ENCODE measurements at regions not wholly inside any gene's neighbourhood (a gene's known extent, or its start where the extent isn't known, plus 50 kb on each side); places are given as distances from the start of the nearest gene placed in this dataset.

DNA sequence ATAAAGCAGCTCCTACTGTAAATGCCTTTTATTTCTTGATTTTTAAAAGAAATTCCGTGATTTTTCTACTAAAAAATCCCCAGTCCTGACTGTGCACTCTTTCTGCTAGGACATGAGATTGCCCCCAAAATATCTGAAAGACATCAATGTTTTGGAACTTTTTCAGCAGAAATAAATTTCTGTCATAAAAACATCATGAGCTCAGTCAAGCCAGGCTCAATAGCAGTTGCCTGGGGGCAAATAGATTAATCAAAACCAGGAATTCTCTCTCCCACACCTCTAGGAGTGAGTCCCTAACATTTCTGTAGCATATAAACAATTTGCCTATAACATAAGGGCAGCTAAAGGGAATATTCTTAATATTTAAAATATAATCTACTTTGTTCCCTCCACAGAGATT is 654.1 kb downstream of the PTPRC start:
- 60% methylated on average over 1 of the region's 1 CpG for WGBS (ENCODE audit: insufficient coverage)
- CTCF ChIA-PET: no interaction called here

DNA sequence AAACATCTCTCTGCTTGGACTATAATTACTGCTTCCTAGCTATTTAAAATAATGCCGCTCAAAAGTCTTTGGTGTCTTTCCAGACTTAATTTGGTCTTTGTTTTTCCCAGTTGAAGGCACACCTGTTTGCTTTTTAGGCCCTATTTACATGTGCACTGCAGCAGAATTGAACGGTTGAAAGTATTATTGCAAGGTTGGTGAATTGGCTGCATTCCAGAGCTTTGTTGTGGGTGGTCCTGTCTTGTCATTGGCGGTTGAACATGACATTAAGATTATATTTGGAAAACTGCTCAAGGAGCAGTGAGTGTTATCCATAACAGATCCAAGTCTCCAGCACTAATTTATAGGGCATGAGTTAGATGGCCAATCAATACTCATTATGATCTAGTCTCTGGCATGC is 656.3 kb downstream of the PTPRC start:
- no peaks in the 10 kb centered on the region for H3K36me3 Mint-ChIP-seq
- 57% methylated on average over 1 of the region's 3 CpGs for WGBS (ENCODE audit: insufficient coverage)
- H3K27ac Mint-ChIP-seq: no peak overlapping the region
- POLR2A ChIA-PET: no interaction called here
- CTCF ChIA-PET: no interaction called here
- no peaks in the 10 kb centered on the region for H3K4me1 ChIP-seq (ENCODE audit: control insufficient read depth in 1 of 2, extremely low read depth in 1 of 2, insufficient read depth in 2 of 2, low read length in 2 of 2)
- no peak overlapping the region for H3K4me3 ChIP-seq (ENCODE audit: control insufficient read depth in 1 of 2, extremely low read depth in 1 of 2, low read length in 1 of 2)
- no peaks in the 10 kb centered on the region for H3K9me3 Mint-ChIP-seq
- peaks cover 4% of the 10 kb centered on the region in 2 donors for H3K27me3 Mint-ChIP-seq
- no peaks in the 10 kb centered on the region for H3K4me1 Mint-ChIP-seq
- no peak for DNase-seq
- H3K9me3 ChIP-seq: no peaks in the 10 kb centered on the region
- H3K27ac ChIP-seq (ENCODE audit: low read length): no peak overlapping the region
- ATAC-seq (replicated peaks in 1 of 4): no peak
- no peaks in the 10 kb centered on the region for H3K36me3 ChIP-seq (ENCODE audit: control insufficient read depth in 2 of 2, extremely low read depth in 1 of 2, insufficient read depth in 1 of 2, low read length in 1 of 2)
- no peaks in the 10 kb centered on the region for H3K27me3 ChIP-seq (replicated peaks in 1 of 2; ENCODE audit: control insufficient read depth in 2 of 2, extremely low read depth in 1 of 2, insufficient read depth in 2 of 2, low read length in 1 of 2)
- no peak overlapping the region for H3K4me3 Mint-ChIP-seq

More for the DNA sequence above, 654.1 kb downstream of the PTPRC start:
- H3K27ac Mint-ChIP-seq: no peak overlapping the region
- no peaks in the 10 kb centered on the region for H3K4me1 Mint-ChIP-seq
- ATAC-seq (replicated peaks in 1 of 4): no peak
- no peaks in the 10 kb centered on the region for H3K9me3 ChIP-seq
- POLR2A ChIA-PET: no interaction called here
- H3K4me1 ChIP-seq (ENCODE audit: control insufficient read depth in 1 of 2, extremely low read depth in 1 of 2, insufficient read depth in 2 of 2, low read length in 2 of 2): no peaks in the 10 kb centered on the region
- DNase-seq: no peak
- H3K27me3 ChIP-seq (replicated peaks in 1 of 2; ENCODE audit: control insufficient read depth in 2 of 2, extremely low read depth in 1 of 2, insufficient read depth in 2 of 2, low read length in 1 of 2): no peaks in the 10 kb centered on the region
- no peak overlapping the region for H3K27ac ChIP-seq (ENCODE audit: low read length)
- no peaks in the 10 kb centered on the region for H3K36me3 ChIP-seq (ENCODE audit: control insufficient read depth in 2 of 2, extremely low read depth in 1 of 2, insufficient read depth in 1 of 2, low read length in 1 of 2)
- no peaks in the 10 kb centered on the region for H3K9me3 Mint-ChIP-seq
- H3K36me3 Mint-ChIP-seq: no peaks in the 10 kb centered on the region
- H3K4me3 Mint-ChIP-seq: no peak overlapping the region
- H3K4me3 ChIP-seq (ENCODE audit: control insufficient read depth in 1 of 2, extremely low read depth in 1 of 2, low read length in 1 of 2): no peak overlapping the region
- peaks cover 6 to 7% of the 10 kb centered on the region in 2 donors for H3K27me3 Mint-ChIP-seq

DNA sequence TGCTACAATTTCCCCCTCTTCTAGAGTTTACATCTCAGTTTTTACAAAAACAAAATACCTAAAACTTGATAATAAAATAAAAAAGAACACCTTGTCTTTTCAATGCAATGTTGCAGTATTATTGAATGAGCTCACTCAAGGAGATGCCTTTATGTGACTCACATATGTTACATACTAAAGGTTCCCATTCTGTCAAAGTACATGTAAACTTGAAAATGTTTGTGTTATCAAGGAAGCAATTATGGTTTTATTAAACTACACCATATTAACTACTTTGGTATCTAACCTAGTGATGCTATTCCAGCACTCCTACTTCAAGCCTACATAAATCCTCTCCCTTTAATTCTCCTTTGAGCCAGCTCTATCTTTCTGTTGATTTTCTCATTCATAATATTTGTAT is 658.3 kb downstream of the PTPRC start:
- no peaks in the 10 kb centered on the region for H3K9me3 ChIP-seq
- H3K4me3 ChIP-seq (ENCODE audit: control insufficient read depth in 1 of 2, extremely low read depth in 1 of 2, low read length in 1 of 2): no peak overlapping the region
- H3K36me3 ChIP-seq (ENCODE audit: control insufficient read depth in 2 of 2, extremely low read depth in 1 of 2, insufficient read depth in 1 of 2, low read length in 1 of 2): no peaks in the 10 kb centered on the region
- ATAC-seq (replicated peaks in 1 of 4) (no peak), DNase-seq (no peak)
- Mint-ChIP-seq H3K27me3 (peaks cover 4% of the 10 kb centered on the region in 2 donors), H3K4me3 (no peak overlapping the region), H3K4me1 (no peaks in the 10 kb centered on the region), H3K9me3 (no peaks in the 10 kb centered on the region), H3K27ac (no peak overlapping the region), H3K36me3 (no peaks in the 10 kb centered on the region)
- no peak overlapping the region for H3K27ac ChIP-seq (ENCODE audit: low read length)
- no peaks in the 10 kb centered on the region for H3K27me3 ChIP-seq (replicated peaks in 1 of 2; ENCODE audit: control insufficient read depth in 2 of 2, extremely low read depth in 1 of 2, insufficient read depth in 2 of 2, low read length in 1 of 2)
- ChIA-PET POLR2A (no interaction called here), CTCF (no interaction called here)
- no peaks in the 10 kb centered on the region for H3K4me1 ChIP-seq (ENCODE audit: control insufficient read depth in 1 of 2, extremely low read depth in 1 of 2, insufficient read depth in 2 of 2, low read length in 2 of 2)

GRCh38 chr1:199297887-199298286 is 659.0 kb downstream of the PTPRC start:
- peaks cover 4% of the 10 kb centered on the region in 2 donors for H3K27me3 Mint-ChIP-seq
- H3K4me1 Mint-ChIP-seq: no peaks in the 10 kb centered on the region
- 93% methylated on average over 2 of the region's 3 CpGs for WGBS (ENCODE audit: insufficient coverage)
- no peaks in the 10 kb centered on the region for H3K9me3 ChIP-seq
- H3K27ac Mint-ChIP-seq: no peak overlapping the region
- H3K36me3 Mint-ChIP-seq: no peaks in the 10 kb centered on the region
- ATAC-seq (replicated peaks in 1 of 4): no peak
- no peaks in the 10 kb centered on the region for H3K27me3 ChIP-seq (replicated peaks in 1 of 2; ENCODE audit: control insufficient read depth in 2 of 2, extremely low read depth in 1 of 2, insufficient read depth in 2 of 2, low read length in 1 of 2)
- ChIA-PET POLR2A (no interaction called here), CTCF (no interaction called here)
- H3K27ac ChIP-seq (ENCODE audit: low read length): no peak overlapping the region
- no peak overlapping the region for H3K4me3 Mint-ChIP-seq
- H3K36me3 ChIP-seq (ENCODE audit: control insufficient read depth in 2 of 2, extremely low read depth in 1 of 2, insufficient read depth in 1 of 2, low read length in 1 of 2): no peaks in the 10 kb centered on the region
- H3K4me3 ChIP-seq (ENCODE audit: control insufficient read depth in 1 of 2, extremely low read depth in 1 of 2, low read length in 1 of 2): no peak overlapping the region
- H3K9me3 Mint-ChIP-seq: no peaks in the 10 kb centered on the region
- DNase-seq: no peak
- no peaks in the 10 kb centered on the region for H3K4me1 ChIP-seq (ENCODE audit: control insufficient read depth in 1 of 2, extremely low read depth in 1 of 2, insufficient read depth in 2 of 2, low read length in 2 of 2)

- Mint-ChIP-seq H3K36me3 (no peaks in the 10 kb centered on the region), H3K27me3 (peaks cover 4 to 6% of the 10 kb centered on the region in 2 donors), H3K27ac (no peak overlapping the region), H3K4me3 (no peak overlapping the region), H3K4me1 (no peaks in the 10 kb centered on the region), H3K9me3 (no peaks in the 10 kb centered on the region)
- CTCF ChIA-PET: no interaction called here
- Histone ChIP-seq H3K36me3 (ENCODE audit: control insufficient read depth in 2 of 2, extremely low read depth in 1 of 2, insufficient read depth in 1 of 2, low read length in 1 of 2) (no peaks in the 10 kb centered on the region), H3K4me3 (ENCODE audit: control insufficient read depth in 1 of 2, extremely low read depth in 1 of 2, low read length in 1 of 2) (no peak overlapping the region), H3K9me3 (no peaks in the 10 kb centered on the region), H3K27ac (ENCODE audit: low read length) (no peak overlapping the region), H3K27me3 (replicated peaks in 1 of 2; ENCODE audit: control insufficient read depth in 2 of 2, extremely low read depth in 1 of 2, insufficient read depth in 2 of 2, low read length in 1 of 2) (no peaks in the 10 kb centered on the region), H3K4me1 (ENCODE audit: control insufficient read depth in 1 of 2, extremely low read depth in 1 of 2, insufficient read depth in 2 of 2, low read length in 2 of 2) (no peaks in the 10 kb centered on the region)
- ATAC-seq (replicated peaks in 1 of 4) (no peak), DNase-seq (no peak)
- POLR2A ChIA-PET: no interaction called here
- 60% methylated on average over 1 of the region's 3 CpGs for WGBS (ENCODE audit: insufficient coverage)
Measured at GRCh38 chr1:199298825-199299224, 660.0 kb downstream of the PTPRC start.

DNA sequence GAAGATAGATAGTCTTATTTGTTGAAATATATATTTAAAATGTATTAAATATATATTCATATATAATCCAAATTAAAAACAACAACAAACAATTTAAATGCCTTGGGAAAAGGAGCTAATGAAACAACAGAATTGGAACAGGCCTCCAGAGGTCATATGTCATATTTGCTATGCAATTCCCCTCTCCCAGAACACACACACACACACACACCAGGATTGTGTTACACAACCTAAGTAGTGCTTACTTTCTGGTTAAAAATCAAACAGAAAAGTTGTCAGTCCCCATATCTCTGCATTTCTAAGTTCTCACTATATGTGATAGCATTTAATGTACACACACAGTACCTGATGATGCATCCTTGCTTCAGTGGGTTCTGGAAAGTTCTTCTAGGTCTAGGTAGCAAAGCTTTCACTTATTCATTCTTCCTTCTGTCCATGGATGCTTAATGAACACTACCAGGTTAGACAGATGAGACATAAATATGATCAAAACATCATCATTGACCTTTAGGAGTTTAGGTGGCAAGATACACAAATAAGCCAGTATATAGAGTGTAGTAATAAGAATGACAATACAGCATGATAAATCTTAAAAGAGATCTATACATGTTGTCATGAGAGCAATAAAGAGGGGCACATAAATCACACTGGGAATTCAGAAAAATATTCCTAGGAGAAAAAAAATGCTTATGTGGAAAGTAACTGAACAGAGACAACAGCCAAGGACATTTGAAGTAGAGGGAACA is 662.8 kb downstream of the PTPRC start:
- Histone ChIP-seq H3K27me3 (replicated peaks in 1 of 2; ENCODE audit: control insufficient read depth in 2 of 2, extremely low read depth in 1 of 2, insufficient read depth in 2 of 2, low read length in 1 of 2) (no peaks in the 10 kb centered on the region), H3K27ac (ENCODE audit: low read length) (no peak overlapping the region), H3K9me3 (no peaks in the 10 kb centered on the region), H3K4me3 (ENCODE audit: control insufficient read depth in 1 of 2, extremely low read depth in 1 of 2, low read length in 1 of 2) (no peak overlapping the region), H3K4me1 (ENCODE audit: control insufficient read depth in 1 of 2, extremely low read depth in 1 of 2, insufficient read depth in 2 of 2, low read length in 2 of 2) (no peaks in the 10 kb centered on the region), H3K36me3 (ENCODE audit: control insufficient read depth in 2 of 2, extremely low read depth in 1 of 2, insufficient read depth in 1 of 2, low read length in 1 of 2) (no peaks in the 10 kb centered on the region)
- Mint-ChIP-seq H3K4me3 (no peak overlapping the region), H3K27me3 (peaks cover 4 to 12% of the 10 kb centered on the region in 2 donors), H3K4me1 (no peaks in the 10 kb centered on the region), H3K27ac (no peak overlapping the region), H3K36me3 (no peaks in the 10 kb centered on the region), H3K9me3 (no peaks in the 10 kb centered on the region)
- ATAC-seq (replicated peaks in 1 of 4): no peak
- CTCF ChIA-PET: no interaction called here
- POLR2A ChIA-PET: no interaction called here
- DNase-seq: no peak

DNA sequence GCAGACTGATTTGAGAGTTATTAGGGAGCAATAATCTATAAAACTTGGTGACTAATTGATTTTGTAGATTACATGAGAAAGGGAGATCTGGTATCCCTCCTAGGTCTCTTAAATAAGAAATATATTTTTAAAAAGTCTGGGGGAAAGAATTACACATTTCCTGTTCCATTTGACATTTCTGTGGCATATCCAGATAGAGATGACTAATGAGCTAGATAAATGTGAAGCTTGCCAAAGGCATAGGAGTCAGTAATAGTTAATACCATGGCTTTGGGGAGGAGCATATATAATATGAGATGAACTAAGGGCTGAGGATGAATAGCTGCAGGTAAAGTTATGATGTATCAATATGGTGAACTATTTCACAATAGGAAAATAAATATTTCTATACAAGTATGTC is 663.7 kb downstream of the PTPRC start:
- DNase-seq: no peak
- POLR2A ChIA-PET: no interaction called here
- Mint-ChIP-seq H3K36me3 (no peaks in the 10 kb centered on the region), H3K9me3 (no peaks in the 10 kb centered on the region), H3K27me3 (peaks cover 4 to 10% of the 10 kb centered on the region in 2 donors), H3K4me1 (no peaks in the 10 kb centered on the region), H3K27ac (no peak overlapping the region), H3K4me3 (no peak overlapping the region)
- Histone ChIP-seq H3K4me3 (ENCODE audit: control insufficient read depth in 1 of 2, extremely low read depth in 1 of 2, low read length in 1 of 2) (no peak overlapping the region), H3K9me3 (no peaks in the 10 kb centered on the region), H3K4me1 (ENCODE audit: control insufficient read depth in 1 of 2, extremely low read depth in 1 of 2, insufficient read depth in 2 of 2, low read length in 2 of 2) (no peaks in the 10 kb centered on the region), H3K36me3 (ENCODE audit: control insufficient read depth in 2 of 2, extremely low read depth in 1 of 2, insufficient read depth in 1 of 2, low read length in 1 of 2) (no peaks in the 10 kb centered on the region), H3K27me3 (replicated peaks in 1 of 2; ENCODE audit: control insufficient read depth in 2 of 2, extremely low read depth in 1 of 2, insufficient read depth in 2 of 2, low read length in 1 of 2) (no peaks in the 10 kb centered on the region), H3K27ac (ENCODE audit: low read length) (no peak overlapping the region)
- no peak for ATAC-seq (replicated peaks in 1 of 4)
- CTCF ChIA-PET: no interaction called here
